ENCODE measurements at regions not wholly inside any gene's neighbourhood (a gene's known extent, or its start where the extent isn't known, plus 50 kb on each side); places are given as distances from the start of the nearest gene placed in this dataset.
A peak's percentile ranks its signal among the peaks of the same experiment; 100 is the strongest.

DNA sequence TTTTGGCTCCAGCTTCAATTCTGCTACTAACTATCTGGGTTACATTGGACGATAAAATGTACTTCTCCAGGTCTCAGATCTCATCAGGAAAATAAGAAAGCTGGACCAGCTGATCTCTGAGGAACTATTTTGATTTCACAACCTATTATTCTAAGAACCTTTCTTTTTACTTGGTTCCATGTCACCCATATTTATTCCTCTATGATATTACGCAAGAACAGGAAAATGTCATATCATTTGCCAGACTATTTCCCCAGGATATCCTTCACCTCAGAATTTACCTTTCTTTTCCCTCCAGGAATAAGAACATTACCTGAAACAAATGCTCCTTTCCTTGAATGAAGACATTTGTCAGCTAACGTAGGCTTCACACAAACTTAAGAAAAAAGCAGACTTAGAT lies 387.5 kb upstream of the RAG2 start:
- ATAC-seq (no peak), DNase-seq (no peak)
- TF ChIP-seq, protein P1, sequence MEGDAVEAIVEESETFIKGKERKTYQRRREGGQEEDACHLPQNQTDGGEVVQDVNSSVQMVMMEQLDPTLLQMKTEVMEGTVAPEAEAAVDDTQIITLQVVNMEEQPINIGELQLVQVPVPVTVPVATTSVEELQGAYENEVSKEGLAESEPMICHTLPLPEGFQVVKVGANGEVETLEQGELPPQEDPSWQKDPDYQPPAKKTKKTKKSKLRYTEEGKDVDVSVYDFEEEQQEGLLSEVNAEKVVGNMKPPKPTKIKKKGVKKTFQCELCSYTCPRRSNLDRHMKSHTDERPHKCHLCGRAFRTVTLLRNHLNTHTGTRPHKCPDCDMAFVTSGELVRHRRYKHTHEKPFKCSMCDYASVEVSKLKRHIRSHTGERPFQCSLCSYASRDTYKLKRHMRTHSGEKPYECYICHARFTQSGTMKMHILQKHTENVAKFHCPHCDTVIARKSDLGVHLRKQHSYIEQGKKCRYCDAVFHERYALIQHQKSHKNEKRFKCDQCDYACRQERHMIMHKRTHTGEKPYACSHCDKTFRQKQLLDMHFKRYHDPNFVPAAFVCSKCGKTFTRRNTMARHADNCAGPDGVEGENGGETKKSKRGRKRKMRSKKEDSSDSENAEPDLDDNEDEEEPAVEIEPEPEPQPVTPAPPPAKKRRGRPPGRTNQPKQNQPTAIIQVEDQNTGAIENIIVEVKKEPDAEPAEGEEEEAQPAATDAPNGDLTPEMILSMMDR (IDR thresholded peaks at IDR 0.05) = no peak
- Histone ChIP-seq H3K9me3 (peaks cover 0 to 19% (median 0%) of the 10 kb centered on the region in 11 donors), H3K4me1 (no peaks in the 10 kb centered on the region), H3K27ac (no peak overlapping the region), H3K4me3 (no peak overlapping the region), H3K36me3 (no peaks in the 10 kb centered on the region), H3K27me3 (no peaks in the 10 kb centered on the region)
- intact Hi-C loops (cut with DNase I) = no loop called here
- WGBS, 2 donors = 72 to 77% methylated on average over 3 of the region's 3 CpGs

DNA sequence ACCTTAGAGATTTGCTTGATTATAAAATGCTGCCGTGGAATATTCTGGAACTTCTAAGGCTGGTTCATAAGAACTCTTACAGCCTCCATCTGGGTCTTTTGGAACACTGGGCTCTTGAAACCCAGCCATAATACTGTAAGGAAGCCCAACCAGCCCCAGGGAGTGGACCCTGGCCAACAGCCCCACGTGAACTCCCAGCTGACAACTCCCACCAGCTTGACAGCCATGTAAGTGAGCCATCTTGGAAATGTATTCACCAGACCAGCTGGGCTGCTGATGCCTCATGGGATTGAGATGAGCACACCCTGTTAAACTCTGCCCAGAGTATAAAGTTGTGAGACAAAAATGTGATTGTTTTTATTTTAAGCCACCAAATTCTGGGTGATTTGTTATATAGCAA lies 378.7 kb upstream of the RAG2 start:
- Histone ChIP-seq H3K4me3 (no peak overlapping the region), H3K4me1 (no peaks in the 10 kb centered on the region), H3K36me3 (no peaks in the 10 kb centered on the region), H3K27me3 (no peaks in the 10 kb centered on the region), H3K9me3 (peaks cover 0 to 14% (median 0%) of the 10 kb centered on the region in 11 donors), H3K27ac (peak overlapping the region in 1 of 10 donors; percentile 6)
- WGBS, 2 donors = 46 to 65% methylated on average over 2 of the region's 2 CpGs
- ATAC-seq = peak in 7 of 8 donors; percentile 61 to 88 (median 78)
- intact Hi-C loops (cut with DNase I) = loop anchor here in 1 of 10 donors (10.0 kb wide), 1 partner anchor 62 kb away; no protein-coding TSS in a partner anchor
- TF ChIP-seq, protein P1 (IDR thresholded peaks at IDR 0.05) = no peak
- peak; percentile 18 to 51 for DNase-seq

GRCh38 chr11:36974771-36975170 lies 376.7 kb upstream of the RAG2 start:
- intact Hi-C loops (cut with DNase I) = loop anchor here in 1 of 10 donors (10.0 kb wide), 1 partner anchor 60 kb away; no protein-coding TSS in a partner anchor
- no peaks in the 10 kb centered on the region for H3K27me3 ChIP-seq
- no peak overlapping the region for H3K27ac ChIP-seq
- H3K9me3 ChIP-seq = peaks cover 0 to 13% (median 0%) of the 10 kb centered on the region in 11 donors
- no peak overlapping the region for H3K4me3 ChIP-seq
- H3K4me1 ChIP-seq = no peaks in the 10 kb centered on the region
- ATAC-seq (no peak), DNase-seq (no peak)
- no peaks in the 10 kb centered on the region for H3K36me3 ChIP-seq
- 93 to 96% methylated on average over 1 of the region's 1 CpG for WGBS, 2 donors
- TF ChIP-seq, protein P1 (IDR thresholded peaks at IDR 0.05) = no peak

DNA sequence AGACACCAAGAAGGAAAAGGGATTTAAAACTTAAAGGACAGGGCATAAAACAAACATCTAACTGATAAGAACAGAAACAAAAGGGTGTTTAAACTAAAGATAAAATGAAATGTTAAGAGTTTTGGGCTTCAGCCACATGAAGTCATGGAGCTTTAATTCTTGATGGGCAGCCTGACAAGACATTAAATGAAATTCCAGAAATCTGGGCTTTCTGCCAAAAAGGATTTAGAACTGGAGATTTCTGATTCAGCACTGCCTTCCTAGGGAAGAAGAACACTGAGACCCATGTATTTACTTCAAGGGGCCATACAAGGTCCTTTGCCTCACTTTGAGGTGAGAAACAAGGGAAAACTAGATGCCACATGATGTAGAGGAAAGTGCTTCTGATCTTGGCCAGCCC lies 355.9 kb upstream of the RAG2 start:
- H3K4me3 ChIP-seq = no peak overlapping the region

More for the DNA sequence above, 355.9 kb upstream of the RAG2 start:
- H3K27ac ChIP-seq = no peak overlapping the region
- TF ChIP-seq, protein P1 (IDR thresholded peaks at IDR 0.05) = no peak
- H3K4me1 ChIP-seq = peaks cover 0 to 19% (median 4%) of the 10 kb centered on the region in 9 donors
- DNase-seq (no peak), ATAC-seq (no peak)
- no peaks in the 10 kb centered on the region for H3K36me3 ChIP-seq
- H3K9me3 ChIP-seq = peaks cover 0 to 8% (median 4%) of the 10 kb centered on the region in 11 donors
- H3K27me3 ChIP-seq = no peaks in the 10 kb centered on the region
- intact Hi-C loops (cut with DNase I) = loop anchor here in 1 of 10 donors (10.0 kb wide), 1 partner anchor 1351 kb away; no protein-coding TSS in a partner anchor

All from heart right ventricle (tissue), 16 donors.